Uterus (tissue), 3 donors: ENCODE measurements at regions not wholly inside any gene's neighbourhood (a gene's known extent, or its start where the extent isn't known, plus 50 kb on each side); places are given as distances from the start of the nearest gene placed in this dataset.
"Not testable (repeated sequence)": the region's sequence is repeated elsewhere in the genome, so short reads cannot be mapped to it uniquely, and the experiment has no call there.

ENCODE experiments used
- DNase-seq, 2 donors: peaks; one replicate each; pipeline ENCODE4 v3.0.0-alpha.2; 2019 to 2020
- H3K27ac ChIP-seq, 2 donors: fragments of 200-600 bp; sonication (generic); 1 replicate in 1 of 2; 2 replicates in 1 of 2; pipeline ENCODE4 v1.5.1; 2016 to 2018
- H3K27me3 ChIP-seq, 2 donors: fragments of 200-600 bp; sonication (generic); one replicate each; pipeline ENCODE4 v1.5.1; 2018 to 2019; ENCODE audit warnings: control low read depth in 1 of 2
- H3K36me3 ChIP-seq, 2 donors: fragments of 200-600 bp; sonication (generic); one replicate each; pipeline ENCODE4 v1.5.1; 2019; ENCODE audit warnings: control low read depth in 1 of 2
- H3K4me1 ChIP-seq, 2 donors: fragments of 200-600 bp; sonication (generic); one replicate each; pipeline ENCODE4 v1.5.1; 2018 to 2019; ENCODE audit warnings: control low read depth in 1 of 2
- H3K4me3 ChIP-seq, 2 donors: fragments of 200-600 bp; sonication (generic); 1 replicate in 1 of 2; 2 replicates in 1 of 2; pipeline ENCODE4 v1.5.1; 2018 to 2019; ENCODE audit warnings: mild to moderate bottlenecking in 1 of 2
- H3K9me3 ChIP-seq, 2 donors: fragments of 200-600 bp; sonication (generic); one replicate each; pipeline ENCODE4 v1.5.1; 2019; ENCODE audit warnings: control low read depth in 1 of 2
- POLR2A ChIP-seq, 2 donors: fragments of 450-650 bp; IDR thresholded peaks; one replicate each; pipeline ENCODE4 v1.6.1; 2016; ENCODE audit warnings: antibody characterized with exemption in 2 of 2, mild to moderate bottlenecking in 1 of 2, moderate library complexity in 1 of 2
- intact Hi-C: fragments of 100-400 bp; cut with DNase I; formaldehyde crosslinking; loops from one replicate; pipeline ENCODE4 v1.15.1; 2023; ENCODE audit warnings: low total_unique reads
- TF ChIP-seq, protein P1 (sequence below), 4 experiments: fragments of 200-600 bp in 2 of 4; fragments of 450-650 bp in 2 of 4; sonication (generic) in 2 of 4; IDR thresholded peaks; one replicate each; pipeline ENCODE4 v1.5.1; 2016 to 2019; ENCODE audit warnings: antibody characterized with exemption in 4 of 4, mild to moderate bottlenecking in 2 of 4, moderate library complexity in 1 of 4
- donor health status: DM: yes; HTN: yes; CAD: no.

DNA sequence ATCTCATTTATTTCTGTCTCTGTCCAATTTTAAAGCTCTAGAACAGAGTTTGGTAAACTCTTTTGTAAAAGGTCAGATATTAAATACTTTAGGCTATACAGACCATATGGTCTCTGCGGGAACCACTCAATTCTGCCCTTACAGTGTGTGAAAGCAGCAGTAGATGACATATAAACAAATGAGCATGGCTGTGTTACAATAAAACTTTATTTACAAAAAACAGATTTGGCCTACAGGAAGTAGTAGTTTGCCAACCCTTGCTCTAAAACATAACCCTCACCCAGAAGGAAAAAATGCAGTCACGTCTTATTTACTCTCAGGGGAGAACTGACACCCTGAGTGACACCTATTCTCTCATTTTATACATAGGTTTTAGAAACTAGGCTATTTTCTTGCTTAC, 220.4 kb downstream of the DEPDC1B start:
- H3K27ac ChIP-seq: no peak overlapping the region
- no peaks in the 10 kb centered on the region for H3K27me3 ChIP-seq
- intact Hi-C loops: no loop called here
- H3K4me1 ChIP-seq: no peaks in the 10 kb centered on the region
- H3K9me3 ChIP-seq: no peaks in the 10 kb centered on the region
- H3K36me3 ChIP-seq: no peaks in the 10 kb centered on the region
- H3K4me3 ChIP-seq: no peak overlapping the region
- no peak for DNase-seq
- TF ChIP-seq POLR2A (IDR thresholded peaks at IDR 0.05): no peak
- TF ChIP-seq, protein P1, sequence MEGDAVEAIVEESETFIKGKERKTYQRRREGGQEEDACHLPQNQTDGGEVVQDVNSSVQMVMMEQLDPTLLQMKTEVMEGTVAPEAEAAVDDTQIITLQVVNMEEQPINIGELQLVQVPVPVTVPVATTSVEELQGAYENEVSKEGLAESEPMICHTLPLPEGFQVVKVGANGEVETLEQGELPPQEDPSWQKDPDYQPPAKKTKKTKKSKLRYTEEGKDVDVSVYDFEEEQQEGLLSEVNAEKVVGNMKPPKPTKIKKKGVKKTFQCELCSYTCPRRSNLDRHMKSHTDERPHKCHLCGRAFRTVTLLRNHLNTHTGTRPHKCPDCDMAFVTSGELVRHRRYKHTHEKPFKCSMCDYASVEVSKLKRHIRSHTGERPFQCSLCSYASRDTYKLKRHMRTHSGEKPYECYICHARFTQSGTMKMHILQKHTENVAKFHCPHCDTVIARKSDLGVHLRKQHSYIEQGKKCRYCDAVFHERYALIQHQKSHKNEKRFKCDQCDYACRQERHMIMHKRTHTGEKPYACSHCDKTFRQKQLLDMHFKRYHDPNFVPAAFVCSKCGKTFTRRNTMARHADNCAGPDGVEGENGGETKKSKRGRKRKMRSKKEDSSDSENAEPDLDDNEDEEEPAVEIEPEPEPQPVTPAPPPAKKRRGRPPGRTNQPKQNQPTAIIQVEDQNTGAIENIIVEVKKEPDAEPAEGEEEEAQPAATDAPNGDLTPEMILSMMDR (IDR thresholded peaks at IDR 0.05): no peak

DNA sequence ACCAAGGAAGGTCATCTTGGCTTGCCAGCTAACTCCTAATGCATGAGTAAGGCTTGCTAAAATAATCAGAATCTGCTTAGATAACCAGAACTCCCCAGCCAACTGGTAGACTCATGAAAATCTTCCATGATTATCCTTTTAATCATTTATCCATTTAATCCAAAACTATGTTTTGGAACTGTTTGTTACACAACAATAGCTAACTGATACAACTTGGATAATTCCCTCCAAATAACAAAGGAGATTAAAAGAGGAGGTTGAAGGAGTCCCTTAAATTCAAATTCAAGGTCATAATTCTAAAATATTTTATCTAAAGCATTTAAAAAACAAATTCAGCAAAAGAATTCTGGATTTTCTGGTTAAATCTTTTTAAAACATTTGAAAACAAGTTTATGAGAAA, 222.1 kb downstream of the DEPDC1B start:
- TF ChIP-seq, protein P1 (IDR thresholded peaks at IDR 0.05): no peak
- no peak for TF ChIP-seq POLR2A (IDR thresholded peaks at IDR 0.05)
- Histone ChIP-seq H3K4me3 (no peak overlapping the region), H3K27ac (no peak overlapping the region), H3K36me3 (no peaks in the 10 kb centered on the region), H3K9me3 (no peaks in the 10 kb centered on the region), H3K4me1 (no peaks in the 10 kb centered on the region), H3K27me3 (no peaks in the 10 kb centered on the region)
- DNase-seq: no peak
- intact Hi-C loops: no loop called here

DNA sequence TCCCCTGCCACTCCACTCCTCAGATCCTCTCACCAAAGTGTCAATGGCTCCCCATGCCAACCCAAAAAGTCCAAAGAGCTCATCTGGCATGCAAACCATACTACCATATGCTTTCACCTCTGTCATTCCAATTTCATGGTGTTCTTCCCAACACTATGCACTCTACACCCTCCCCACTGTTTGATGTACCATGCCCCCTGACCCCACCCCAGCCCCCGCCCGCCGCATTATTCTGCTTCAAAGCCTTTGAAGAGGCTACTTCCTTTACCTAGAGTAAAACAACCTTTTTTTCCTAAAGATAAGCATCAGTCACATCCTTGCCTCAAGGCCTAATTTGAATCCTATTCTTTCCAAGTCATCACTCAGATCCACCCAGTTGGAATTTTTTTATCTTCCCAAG, 226.3 kb downstream of the DEPDC1B start:
- Histone ChIP-seq H3K36me3 (no peaks in the 10 kb centered on the region), H3K4me3 (no peak overlapping the region), H3K4me1 (no peaks in the 10 kb centered on the region), H3K27ac (no peak overlapping the region), H3K9me3 (no peaks in the 10 kb centered on the region), H3K27me3 (no peaks in the 10 kb centered on the region)
- TF ChIP-seq, protein P1 (IDR thresholded peaks at IDR 0.05): no peak
- TF ChIP-seq POLR2A (IDR thresholded peaks at IDR 0.05): no peak
- intact Hi-C loops: no loop called here
- no peak for DNase-seq

DNA sequence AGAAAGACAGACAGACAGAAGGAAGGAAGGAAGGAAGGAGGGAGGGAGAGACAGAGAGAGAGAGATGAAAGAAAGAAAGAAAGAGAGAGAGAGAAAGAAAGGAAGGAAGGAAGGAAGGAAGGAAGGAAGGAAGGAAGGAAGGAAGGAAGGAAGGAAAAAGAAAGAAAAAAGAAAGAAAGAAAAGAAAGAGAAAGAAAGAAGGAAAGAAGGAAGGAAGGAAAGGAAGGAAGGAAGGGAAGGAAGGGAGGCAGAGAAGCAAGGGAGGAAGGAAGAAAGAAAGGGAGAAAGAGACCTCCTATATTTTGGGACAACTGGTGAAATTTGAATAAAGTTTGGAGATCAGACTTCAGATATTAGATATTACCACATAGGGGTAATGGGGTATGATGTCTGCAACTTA, 226.9 kb downstream of the DEPDC1B start:
- H3K36me3 ChIP-seq, H3K27me3 ChIP-seq, H3K9me3 ChIP-seq, DNase-seq, H3K4me1 ChIP-seq, H3K4me3 ChIP-seq, H3K27ac ChIP-seq, intact Hi-C loops: not testable (repeated sequence)

DNA sequence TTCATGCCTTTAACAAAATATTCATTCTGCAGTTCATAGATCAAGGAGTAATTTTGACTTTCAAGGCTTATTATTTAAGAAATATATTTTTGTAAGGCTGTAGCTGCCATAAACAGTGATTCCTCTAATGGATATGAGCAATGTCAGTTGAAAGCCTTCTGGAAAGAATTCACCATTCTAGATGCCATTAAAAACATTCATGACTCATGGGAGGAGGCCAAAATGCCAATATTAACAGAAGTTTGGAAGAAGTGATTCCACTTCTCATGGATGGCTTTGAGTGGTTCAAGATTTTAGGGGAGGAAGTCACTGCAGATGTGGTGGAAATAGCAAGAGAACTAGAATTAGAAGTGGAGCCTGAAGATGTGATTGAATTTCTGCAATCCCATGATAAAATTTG, 229.1 kb downstream of the DEPDC1B start:
- Histone ChIP-seq H3K4me3 (no peak overlapping the region), H3K27me3 (no peaks in the 10 kb centered on the region), H3K36me3 (no peaks in the 10 kb centered on the region), H3K4me1 (no peaks in the 10 kb centered on the region), H3K9me3 (no peaks in the 10 kb centered on the region), H3K27ac (no peak overlapping the region)
- intact Hi-C loops: no loop called here
- TF ChIP-seq, protein P1 (IDR thresholded peaks at IDR 0.05): no peak
- TF ChIP-seq POLR2A (IDR thresholded peaks at IDR 0.05): no peak
- DNase-seq: no peak

DNA sequence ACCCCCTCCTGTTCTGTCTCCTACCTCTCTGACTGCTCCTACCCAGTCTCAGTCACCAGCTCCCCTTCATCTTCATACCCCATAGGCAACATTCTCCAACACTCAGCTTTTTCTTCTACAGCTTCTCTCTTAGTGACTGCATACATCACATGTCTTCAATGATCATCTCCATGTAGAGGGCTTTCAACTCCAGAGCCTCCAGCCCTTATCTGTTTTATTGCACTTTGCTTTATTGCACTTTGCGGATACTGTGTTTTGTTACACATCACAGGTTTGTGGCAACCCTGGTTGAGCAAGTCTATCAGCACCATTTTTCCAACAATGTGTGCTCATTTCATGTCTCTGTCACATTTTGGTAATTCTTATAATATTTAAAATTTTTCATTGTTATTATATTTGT, 230.7 kb downstream of the DEPDC1B start:
- Histone ChIP-seq H3K27ac (no peak overlapping the region), H3K4me3 (no peak overlapping the region), H3K9me3 (no peaks in the 10 kb centered on the region), H3K4me1 (no peaks in the 10 kb centered on the region), H3K27me3 (no peaks in the 10 kb centered on the region), H3K36me3 (no peaks in the 10 kb centered on the region)
- intact Hi-C loops: no loop called here
- TF ChIP-seq, protein P1 (IDR thresholded peaks at IDR 0.05): no peak
- TF ChIP-seq POLR2A (IDR thresholded peaks at IDR 0.05): no peak
- DNase-seq: no peak
